GM12872 (cell line): ENCODE measurements at regions not wholly inside any gene's neighbourhood (a gene's known extent, or its start where the extent isn't known, plus 50 kb on each side); places are given as distances from the start of the nearest gene placed in this dataset.

ENCODE experiments used
- TF ChIP-seq, protein P1 (sequence below): IDR thresholded peaks from 3 replicates; pipeline ENCODE4 v1.5.1; 2011; ENCODE audit warnings: low read depth, mild to moderate bottlenecking, low read length, moderate library complexity; ENCODE audit not compliant: insufficient read depth

DNA sequence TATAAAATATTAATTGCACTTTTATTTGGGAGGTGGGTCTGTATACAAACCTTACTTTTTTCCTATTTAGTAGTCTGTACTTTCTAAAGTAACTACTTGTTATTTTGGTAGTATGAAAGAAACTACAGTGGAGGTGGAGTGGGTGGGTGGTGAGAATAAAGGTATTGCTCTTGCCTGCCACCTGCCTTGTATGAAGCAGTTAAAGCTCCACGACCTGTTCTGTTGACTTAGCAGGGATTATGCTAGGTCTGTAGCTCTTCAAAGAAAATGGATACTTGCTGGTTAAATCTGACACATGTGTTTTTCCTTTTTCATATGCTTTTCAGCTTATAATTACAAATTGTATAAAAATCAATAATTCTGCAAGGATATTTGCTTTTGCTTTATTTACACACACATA lies 111.9 kb downstream of the EHF start:
- TF ChIP-seq, protein P1, sequence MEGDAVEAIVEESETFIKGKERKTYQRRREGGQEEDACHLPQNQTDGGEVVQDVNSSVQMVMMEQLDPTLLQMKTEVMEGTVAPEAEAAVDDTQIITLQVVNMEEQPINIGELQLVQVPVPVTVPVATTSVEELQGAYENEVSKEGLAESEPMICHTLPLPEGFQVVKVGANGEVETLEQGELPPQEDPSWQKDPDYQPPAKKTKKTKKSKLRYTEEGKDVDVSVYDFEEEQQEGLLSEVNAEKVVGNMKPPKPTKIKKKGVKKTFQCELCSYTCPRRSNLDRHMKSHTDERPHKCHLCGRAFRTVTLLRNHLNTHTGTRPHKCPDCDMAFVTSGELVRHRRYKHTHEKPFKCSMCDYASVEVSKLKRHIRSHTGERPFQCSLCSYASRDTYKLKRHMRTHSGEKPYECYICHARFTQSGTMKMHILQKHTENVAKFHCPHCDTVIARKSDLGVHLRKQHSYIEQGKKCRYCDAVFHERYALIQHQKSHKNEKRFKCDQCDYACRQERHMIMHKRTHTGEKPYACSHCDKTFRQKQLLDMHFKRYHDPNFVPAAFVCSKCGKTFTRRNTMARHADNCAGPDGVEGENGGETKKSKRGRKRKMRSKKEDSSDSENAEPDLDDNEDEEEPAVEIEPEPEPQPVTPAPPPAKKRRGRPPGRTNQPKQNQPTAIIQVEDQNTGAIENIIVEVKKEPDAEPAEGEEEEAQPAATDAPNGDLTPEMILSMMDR, result no peak

DNA sequence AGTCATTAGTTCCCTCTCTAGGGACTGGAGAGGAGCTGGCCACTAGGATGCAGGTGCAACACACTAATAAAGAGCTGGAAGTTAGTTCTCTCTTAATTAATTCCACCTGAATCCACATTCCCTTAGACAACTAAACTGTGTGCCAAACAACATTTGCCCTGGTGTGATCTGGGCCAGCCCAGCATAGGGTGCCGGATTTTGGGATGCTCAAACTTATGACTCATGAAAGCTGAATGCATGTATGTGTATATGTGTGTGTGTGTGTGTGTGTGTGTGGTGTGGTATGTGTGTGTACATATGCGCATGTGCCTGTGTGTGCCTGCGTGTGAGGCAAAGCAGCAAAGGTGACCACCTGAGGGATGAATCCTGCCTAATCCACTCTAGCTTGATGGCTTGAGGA lies 110.7 kb downstream of the EHF start:
- TF ChIP-seq, protein P1, result no peak

DNA sequence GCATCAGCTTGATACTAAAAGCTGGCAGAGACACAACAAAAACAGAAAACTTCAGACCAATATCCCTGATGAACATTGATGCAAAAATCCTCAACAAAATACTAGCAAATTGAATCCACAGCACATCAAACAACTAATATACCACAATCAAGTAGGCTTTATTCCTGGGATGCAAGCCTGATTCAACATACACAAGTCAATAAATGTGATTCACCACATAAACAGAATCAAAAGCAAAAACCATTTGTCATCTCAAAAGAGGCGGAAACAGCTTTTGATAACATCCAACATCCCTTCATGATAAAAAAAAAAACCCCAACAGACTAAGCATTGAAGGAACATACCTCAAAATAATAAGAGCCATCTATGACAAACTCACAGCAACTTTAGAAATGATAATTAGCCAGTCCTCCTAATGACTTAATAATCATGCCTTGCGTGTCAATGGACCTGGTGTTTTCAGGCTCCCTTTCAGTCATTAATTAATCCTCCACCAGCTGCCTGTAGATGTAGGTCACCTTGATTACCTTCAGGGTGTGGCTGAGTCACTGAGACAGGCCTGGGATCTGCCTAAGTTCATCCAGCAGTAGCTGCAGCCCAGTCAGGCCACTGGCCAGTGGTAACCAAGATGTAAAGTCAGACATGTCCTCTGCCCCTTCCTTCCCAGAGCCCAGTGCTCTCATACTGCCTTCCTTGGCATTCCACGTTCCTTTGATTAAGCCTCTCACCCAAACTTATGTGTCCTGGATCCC lies 109.8 kb downstream of the EHF start:
- TF ChIP-seq, protein P1, result no peak

GRCh38 chr11:34728609-34729008 lies 107.7 kb downstream of the EHF start:
- TF ChIP-seq, protein P1, result no peak

DNA sequence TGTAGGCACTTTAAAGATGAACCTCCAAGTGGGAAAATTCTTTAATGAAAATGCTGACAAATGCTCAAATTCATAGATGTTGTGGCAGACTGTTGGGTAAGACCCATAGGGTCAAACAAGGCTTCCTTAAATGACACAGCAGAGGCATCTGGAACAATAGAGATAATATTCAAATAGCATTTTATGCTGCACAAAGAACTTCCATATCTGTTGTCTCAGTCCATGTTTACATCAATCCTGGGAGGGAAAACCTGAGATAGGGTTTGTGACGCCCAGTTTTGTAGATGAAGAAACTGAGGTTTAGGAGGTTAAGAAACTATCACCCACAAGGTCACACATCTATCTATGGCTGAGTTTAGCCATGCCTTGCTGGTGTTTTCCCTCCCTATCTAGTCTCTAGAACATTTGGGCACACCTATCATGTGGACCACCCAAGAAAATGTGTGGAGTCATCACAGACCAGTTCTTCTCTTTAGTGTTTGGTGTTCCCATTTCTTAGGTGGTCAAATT lies 106.4 kb downstream of the EHF start:
- TF ChIP-seq, protein P1, result no peak

DNA sequence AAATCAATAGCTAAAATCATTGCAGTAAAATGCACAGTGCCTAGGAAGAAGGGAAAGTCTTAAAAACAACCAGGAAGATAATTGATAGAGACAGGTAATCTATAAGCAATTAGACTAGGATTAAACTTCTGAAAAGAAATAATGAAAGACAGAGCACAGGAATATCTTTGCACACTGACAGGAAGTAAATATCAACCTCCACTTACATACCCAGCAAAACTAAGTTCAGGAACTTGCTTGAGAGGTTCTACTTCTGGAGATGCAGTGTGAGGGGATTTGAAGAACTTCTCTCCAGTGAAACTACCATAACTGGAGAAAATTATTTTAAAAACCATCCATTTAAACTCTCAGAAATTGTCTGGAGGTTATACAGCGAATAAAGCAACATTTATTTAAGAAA lies 104.1 kb downstream of the EHF start:
- TF ChIP-seq, protein P1, result no peak

- TF ChIP-seq, protein P1, result no peak
Observed at GRCh38 chr11:34721646-34722045, 100.8 kb downstream of the EHF start.
